ENCODE measurements at regions not wholly inside any gene's neighbourhood (a gene's known extent, or its start where the extent isn't known, plus 50 kb on each side); places are given as distances from the start of the nearest gene placed in this dataset.

DNA sequence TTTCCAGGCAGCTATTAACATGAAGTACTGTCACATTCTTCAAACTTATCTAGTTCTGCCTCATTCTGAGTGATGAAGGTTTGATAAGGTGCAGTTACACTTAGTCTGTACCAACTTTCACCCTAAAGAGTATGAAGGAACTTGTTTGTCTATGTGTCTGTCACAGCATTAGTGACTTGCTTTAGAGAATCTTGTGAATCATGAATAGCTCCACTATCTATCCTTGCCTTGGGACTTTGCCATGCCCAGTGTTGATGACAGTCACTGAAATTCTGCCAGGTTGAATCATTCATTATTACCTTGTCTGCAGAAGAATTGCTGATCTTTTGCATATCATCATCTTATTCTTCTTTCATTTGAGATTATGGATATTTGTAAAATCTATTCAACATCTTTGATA, 50.9 kb upstream of the A1CF start:
- Histone ChIP-seq H3K4me3 (replicated peaks; ENCODE audit: insufficient read depth, low read length) (no peak overlapping the region), H3K27me3 (ENCODE audit: insufficient read depth, poor library complexity, severe bottlenecking) (no peaks in the 10 kb centered on the region), H3K27ac (replicated peaks) (no peak overlapping the region)
- no peak for DNase-seq (ENCODE audit: low read depth in 1 of 2, low spot score in 1 of 2)
- TF ChIP-seq POLR2AphosphoS5 (IDR thresholded peaks at IDR 0.05; ENCODE audit: low read depth) (no peak), GABPA (IDR thresholded peaks at IDR 0.05; ENCODE audit: low read depth) (no peak), SPI1 (IDR thresholded peaks at IDR 0.05; ENCODE audit: borderline replicate concordance, low read depth) (no peak)
- TF ChIP-seq, protein P1, sequence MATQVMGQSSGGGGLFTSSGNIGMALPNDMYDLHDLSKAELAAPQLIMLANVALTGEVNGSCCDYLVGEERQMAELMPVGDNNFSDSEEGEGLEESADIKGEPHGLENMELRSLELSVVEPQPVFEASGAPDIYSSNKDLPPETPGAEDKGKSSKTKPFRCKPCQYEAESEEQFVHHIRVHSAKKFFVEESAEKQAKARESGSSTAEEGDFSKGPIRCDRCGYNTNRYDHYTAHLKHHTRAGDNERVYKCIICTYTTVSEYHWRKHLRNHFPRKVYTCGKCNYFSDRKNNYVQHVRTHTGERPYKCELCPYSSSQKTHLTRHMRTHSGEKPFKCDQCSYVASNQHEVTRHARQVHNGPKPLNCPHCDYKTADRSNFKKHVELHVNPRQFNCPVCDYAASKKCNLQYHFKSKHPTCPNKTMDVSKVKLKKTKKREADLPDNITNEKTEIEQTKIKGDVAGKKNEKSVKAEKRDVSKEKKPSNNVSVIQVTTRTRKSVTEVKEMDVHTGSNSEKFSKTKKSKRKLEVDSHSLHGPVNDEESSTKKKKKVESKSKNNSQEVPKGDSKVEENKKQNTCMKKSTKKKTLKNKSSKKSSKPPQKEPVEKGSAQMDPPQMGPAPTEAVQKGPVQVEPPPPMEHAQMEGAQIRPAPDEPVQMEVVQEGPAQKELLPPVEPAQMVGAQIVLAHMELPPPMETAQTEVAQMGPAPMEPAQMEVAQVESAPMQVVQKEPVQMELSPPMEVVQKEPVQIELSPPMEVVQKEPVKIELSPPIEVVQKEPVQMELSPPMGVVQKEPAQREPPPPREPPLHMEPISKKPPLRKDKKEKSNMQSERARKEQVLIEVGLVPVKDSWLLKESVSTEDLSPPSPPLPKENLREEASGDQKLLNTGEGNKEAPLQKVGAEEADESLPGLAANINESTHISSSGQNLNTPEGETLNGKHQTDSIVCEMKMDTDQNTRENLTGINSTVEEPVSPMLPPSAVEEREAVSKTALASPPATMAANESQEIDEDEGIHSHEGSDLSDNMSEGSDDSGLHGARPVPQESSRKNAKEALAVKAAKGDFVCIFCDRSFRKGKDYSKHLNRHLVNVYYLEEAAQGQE (IDR thresholded peaks at IDR 0.05; ENCODE audit: insufficient replicate concordance, low read depth) = no peak
- TF ChIP-seq, protein P2, sequence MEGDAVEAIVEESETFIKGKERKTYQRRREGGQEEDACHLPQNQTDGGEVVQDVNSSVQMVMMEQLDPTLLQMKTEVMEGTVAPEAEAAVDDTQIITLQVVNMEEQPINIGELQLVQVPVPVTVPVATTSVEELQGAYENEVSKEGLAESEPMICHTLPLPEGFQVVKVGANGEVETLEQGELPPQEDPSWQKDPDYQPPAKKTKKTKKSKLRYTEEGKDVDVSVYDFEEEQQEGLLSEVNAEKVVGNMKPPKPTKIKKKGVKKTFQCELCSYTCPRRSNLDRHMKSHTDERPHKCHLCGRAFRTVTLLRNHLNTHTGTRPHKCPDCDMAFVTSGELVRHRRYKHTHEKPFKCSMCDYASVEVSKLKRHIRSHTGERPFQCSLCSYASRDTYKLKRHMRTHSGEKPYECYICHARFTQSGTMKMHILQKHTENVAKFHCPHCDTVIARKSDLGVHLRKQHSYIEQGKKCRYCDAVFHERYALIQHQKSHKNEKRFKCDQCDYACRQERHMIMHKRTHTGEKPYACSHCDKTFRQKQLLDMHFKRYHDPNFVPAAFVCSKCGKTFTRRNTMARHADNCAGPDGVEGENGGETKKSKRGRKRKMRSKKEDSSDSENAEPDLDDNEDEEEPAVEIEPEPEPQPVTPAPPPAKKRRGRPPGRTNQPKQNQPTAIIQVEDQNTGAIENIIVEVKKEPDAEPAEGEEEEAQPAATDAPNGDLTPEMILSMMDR (IDR thresholded peaks at IDR 0.05; ENCODE audit: insufficient read depth, low read length) = no peak

DNA sequence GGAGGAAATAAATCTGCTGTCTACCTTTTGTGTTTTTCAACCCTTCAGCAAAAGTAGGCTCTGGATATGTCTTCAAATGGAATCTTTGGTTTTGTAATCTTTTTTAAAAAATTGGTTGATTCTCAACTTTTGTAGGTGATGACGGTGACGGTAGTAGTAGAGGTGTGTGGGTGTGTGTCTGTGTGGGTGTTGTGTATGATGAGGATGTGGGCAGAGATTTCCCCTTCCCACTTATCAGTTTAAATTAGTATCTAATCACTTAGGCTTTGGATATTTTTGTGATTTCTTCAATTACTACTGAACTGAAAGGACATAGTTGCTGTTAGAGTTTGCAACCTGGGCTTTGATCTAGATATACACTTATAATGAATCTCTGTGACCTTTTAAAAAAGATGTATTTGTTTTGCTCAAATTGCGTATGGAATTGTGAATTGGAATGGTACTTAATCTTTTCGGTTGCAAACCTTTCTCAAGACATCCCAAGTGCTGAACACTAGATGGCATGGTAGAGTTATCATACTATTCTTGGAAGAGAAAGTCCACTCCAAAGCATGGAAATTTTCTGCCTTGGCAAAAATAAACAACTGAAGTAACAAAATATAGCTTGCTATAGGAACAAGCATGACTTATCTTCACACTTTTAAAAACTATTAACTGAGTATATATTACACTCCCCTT, 51.9 kb upstream of the A1CF start:
- TF ChIP-seq SPI1 (IDR thresholded peaks at IDR 0.05; ENCODE audit: borderline replicate concordance, low read depth) = no peak
- TF ChIP-seq GABPA (IDR thresholded peaks at IDR 0.05; ENCODE audit: low read depth) = no peak
- TF ChIP-seq POLR2AphosphoS5 (IDR thresholded peaks at IDR 0.05; ENCODE audit: low read depth) = no peak
- TF ChIP-seq, protein P2 (IDR thresholded peaks at IDR 0.05; ENCODE audit: insufficient read depth, low read length) = no peak
- TF ChIP-seq, protein P1 (IDR thresholded peaks at IDR 0.05; ENCODE audit: insufficient replicate concordance, low read depth) = no peak
- no peak for DNase-seq (ENCODE audit: low read depth in 1 of 2, low spot score in 1 of 2)
- Histone ChIP-seq H3K27ac (replicated peaks) (no peak overlapping the region), H3K4me3 (replicated peaks; ENCODE audit: insufficient read depth, low read length) (no peak overlapping the region), H3K27me3 (ENCODE audit: insufficient read depth, poor library complexity, severe bottlenecking) (no peaks in the 10 kb centered on the region)

DNA sequence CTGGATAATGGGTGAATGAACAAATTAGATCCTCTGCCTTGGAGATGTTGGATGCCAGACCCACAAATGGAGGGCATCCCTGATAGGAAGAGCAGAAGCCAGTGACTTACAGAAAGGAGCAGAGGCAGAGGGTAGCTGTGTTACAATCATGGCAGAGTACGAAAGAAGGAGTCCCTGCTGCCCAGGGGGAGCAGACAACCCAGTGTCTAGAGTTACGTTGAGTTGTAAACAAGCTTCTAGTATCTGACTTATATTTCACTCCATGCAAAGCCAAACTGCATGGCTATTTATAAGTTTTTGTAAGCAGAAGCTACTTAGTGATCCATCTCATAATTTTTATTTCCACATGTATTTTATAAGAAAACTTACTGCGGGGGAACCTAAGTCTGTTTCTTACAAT, 56.2 kb upstream of the A1CF start:
- Histone ChIP-seq H3K27me3 (ENCODE audit: insufficient read depth, poor library complexity, severe bottlenecking) (no peaks in the 10 kb centered on the region), H3K27ac (replicated peaks) (no peak overlapping the region), H3K4me3 (replicated peaks; ENCODE audit: insufficient read depth, low read length) (no peak overlapping the region)
- TF ChIP-seq POLR2AphosphoS5 (IDR thresholded peaks at IDR 0.05; ENCODE audit: low read depth) = no peak
- TF ChIP-seq SPI1 (IDR thresholded peaks at IDR 0.05; ENCODE audit: borderline replicate concordance, low read depth) = no peak
- TF ChIP-seq, protein P2 (IDR thresholded peaks at IDR 0.05; ENCODE audit: insufficient read depth, low read length) = no peak
- TF ChIP-seq, protein P1 (IDR thresholded peaks at IDR 0.05; ENCODE audit: insufficient replicate concordance, low read depth) = no peak
- no peak for TF ChIP-seq GABPA (IDR thresholded peaks at IDR 0.05; ENCODE audit: low read depth)
- DNase-seq (ENCODE audit: low read depth in 1 of 2, low spot score in 1 of 2) = no peak
